H1 (cell line): ENCODE measurements at regions not wholly inside any gene's neighbourhood (a gene's known extent, or its start where the extent isn't known, plus 50 kb on each side); places are given as distances from the start of the nearest gene placed in this dataset.

Experiments used
- CTCF ChIA-PET: fragments of 300-600 bp; sonication (Branson Sonifier 250); formaldehyde crosslinking; loops from one replicate; lab custom pipeline; 2021; ENCODE audit not compliant: partially characterized antibody; lab: Charles Lee
- POLR2A ChIA-PET: fragments of 300-600 bp; sonication (Branson Sonifier 250); formaldehyde crosslinking; loops from one replicate; lab custom pipeline; 2021; ENCODE audit warnings: inconsistent platforms; ENCODE audit not compliant: partially characterized antibody; lab: Charles Lee
- DNase-seq, 2 experiments: peaks; one replicate each; pipeline versions ENCODE4 v3.0.0 to v3.0.0-alpha.2; 2010 to 2022; ENCODE audit warnings: low spot score in 2 of 2, low read depth in 1 of 2, mixed read lengths in 1 of 2
- FAIRE-seq: peaks from 2 replicates; lab custom pipeline; 2011; peaks lifted over from hg19 to GRCh38; lab: Jason Lieb, UNC
- H2AFZ ChIP-seq: 2 replicates; pipeline ENCODE4 v1.8.1; 2012; ENCODE audit warnings: low read length, inconsistent platforms
- H2AK5ac ChIP-seq: 2 replicates; pipeline ENCODE4 v1.6.1; 2013; ENCODE audit warnings: low read depth, low read length
- H2BK120ac ChIP-seq: replicated peaks from 2 replicates; pipeline ENCODE3; 2013; ENCODE audit warnings: low read depth, low read length, inconsistent platforms
- H2BK12ac ChIP-seq: 2 replicates; pipeline ENCODE4 v1.6.1; 2013; ENCODE audit warnings: low read depth, low read length
- H2BK15ac ChIP-seq: 2 replicates; pipeline ENCODE4 v1.6.1; 2013; ENCODE audit warnings: low read length
- H2BK20ac ChIP-seq: 2 replicates; pipeline ENCODE4 v1.6.1; 2013; ENCODE audit warnings: low read length
- H2BK5ac ChIP-seq: 2 replicates; pipeline ENCODE4 v1.6.1; 2013; ENCODE audit warnings: low read depth, low read length
- H3K14ac ChIP-seq: 2 replicates; pipeline ENCODE4 v1.6.1; 2013; ENCODE audit warnings: inconsistent platforms; ENCODE audit not compliant: insufficient read length
- H3K18ac ChIP-seq: 2 replicates; pipeline ENCODE4 v1.6.1; 2013; ENCODE audit warnings: low read length; ENCODE audit errors: extremely low read depth
- H3K23ac ChIP-seq: 2 replicates; pipeline ENCODE4 v1.6.1; 2013; ENCODE audit warnings: inconsistent platforms; ENCODE audit not compliant: insufficient read length
- H3K23me2 ChIP-seq: 2 replicates; pipeline ENCODE4 v1.6.1; 2013; ENCODE audit warnings: low read depth, low read length
- H3K27ac ChIP-seq: 2 replicates; pipeline ENCODE4 v1.6.1; 2011; ENCODE audit warnings: low read depth, low read length, inconsistent platforms
- H3K27me3 ChIP-seq, 4 experiments: replicated peaks in 1 of 4; 1 replicate in 1 of 4; 2 replicates in 3 of 4; pipeline versions ENCODE4 v1.6.1 to v1.8.1; 2011 to 2013; ENCODE audit warnings: low read length in 3 of 4, mild to moderate bottlenecking in 3 of 4, inconsistent platforms in 2 of 4, mixed read lengths in 2 of 4, moderate library complexity in 1 of 4; ENCODE audit not compliant: control insufficient read depth in 3 of 4, insufficient read depth in 3 of 4; ENCODE audit errors: extremely low read depth in 1 of 4
- H3K36me3 ChIP-seq, 4 experiments: 2 replicates each; pipeline versions ENCODE4 v1.6.1 to v1.8.1; 2011 to 2013; ENCODE audit warnings: mild to moderate bottlenecking in 4 of 4, low read length in 3 of 4, moderate library complexity in 2 of 4, control low read depth in 1 of 4, inconsistent platforms in 1 of 4; ENCODE audit not compliant: insufficient read depth in 4 of 4, control insufficient read depth in 2 of 4
- H3K4ac ChIP-seq: replicated peaks from 2 replicates; pipeline ENCODE3; 2013; ENCODE audit warnings: low read length, low read depth, mixed read lengths, inconsistent platforms; ENCODE audit not compliant: insufficient read length
- H3K4me1 ChIP-seq, 4 experiments: replicated peaks in 1 of 4; 1 replicate in 1 of 4; 2 replicates in 3 of 4; pipeline versions ENCODE4 v1.6.1 to v1.8.1; 2011 to 2013; ENCODE audit warnings: low read length in 3 of 4, inconsistent platforms in 2 of 4, mixed read lengths in 1 of 4; ENCODE audit not compliant: insufficient read depth in 4 of 4, control insufficient read depth in 3 of 4
- H3K4me2 ChIP-seq, 2 experiments: 2 replicates each; pipeline versions ENCODE4 v1.6.1 to v1.8.1; 2011 to 2013; ENCODE audit warnings: low read depth in 2 of 2, low read length in 2 of 2, control low read depth in 1 of 2, inconsistent platforms in 1 of 2, mild to moderate bottlenecking in 1 of 2; ENCODE audit not compliant: insufficient read depth in 1 of 2
- H3K4me3 ChIP-seq, 4 experiments: fragments of 200-600, 300-600 bp in 1 of 4; sonication (generic), shearing (Covaris generic), sonication (Bioruptor Twin) in 1 of 4; 2 replicates each; pipeline versions ENCODE4 v1.5.1 to v1.8.1; 2011 to 2016; ENCODE audit warnings: low read length in 4 of 4, low read depth in 3 of 4, control low read depth in 2 of 4, inconsistent platforms in 2 of 4, mild to moderate bottlenecking in 2 of 4, mixed read lengths in 1 of 4, moderate library complexity in 1 of 4; ENCODE audit not compliant: insufficient read depth in 2 of 4; ENCODE audit errors: extremely low read depth in 1 of 4
- H3K56ac ChIP-seq: replicated peaks from 2 replicates; pipeline ENCODE3; 2013; ENCODE audit warnings: low read depth, mild to moderate bottlenecking, mixed read lengths, low read length, inconsistent platforms; ENCODE audit not compliant: insufficient read length
- H3K79me1 ChIP-seq: 2 replicates; pipeline ENCODE4 v1.6.1; 2013; ENCODE audit warnings: low read depth, low read length, control low read depth
- H3K79me2 ChIP-seq, 2 experiments: 2 replicates each; pipeline versions ENCODE4 v1.6.1 to v1.8.1; 2012 to 2013; ENCODE audit warnings: low read length in 2 of 2, mild to moderate bottlenecking in 2 of 2, inconsistent platforms in 1 of 2; ENCODE audit not compliant: insufficient read depth in 2 of 2, control insufficient read depth in 1 of 2
- H3K9ac ChIP-seq, 4 experiments: replicated peaks in 1 of 4; 1 replicate in 1 of 4; 2 replicates in 3 of 4; pipeline versions ENCODE4 v1.6.1 to v1.8.1; 2011 to 2013; ENCODE audit warnings: low read depth in 3 of 4, low read length in 3 of 4, control low read depth in 2 of 4, mild to moderate bottlenecking in 2 of 4, moderate library complexity in 2 of 4, inconsistent platforms in 1 of 4; ENCODE audit errors: extremely low read depth in 1 of 4
- H3K9me3 ChIP-seq, 2 experiments: 2 replicates each; pipeline versions ENCODE4 v1.6.1 to v1.8.1; 2012 to 2013; ENCODE audit warnings: mild to moderate bottlenecking in 2 of 2, moderate library complexity in 2 of 2, control low read depth in 1 of 2, inconsistent platforms in 1 of 2, low read depth in 1 of 2, low read length in 1 of 2, mixed read lengths in 1 of 2; ENCODE audit not compliant: insufficient read depth in 2 of 2
- H4K20me1 ChIP-seq, 2 experiments: replicated peaks in 1 of 2; 2 replicates each; pipeline versions ENCODE3 to v1.8.1; 2011 to 2013; ENCODE audit warnings: inconsistent platforms in 2 of 2, low read length in 2 of 2, mild to moderate bottlenecking in 1 of 2; ENCODE audit not compliant: insufficient read depth in 2 of 2, control insufficient read depth in 1 of 2
- H4K5ac ChIP-seq: 2 replicates; pipeline ENCODE4 v1.6.1; 2013; ENCODE audit warnings: low read length, low read depth, mixed read lengths, inconsistent platforms; ENCODE audit not compliant: insufficient read length
- H4K8ac ChIP-seq: 2 replicates; pipeline ENCODE4 v1.8.0; 2013; ENCODE audit warnings: mild to moderate bottlenecking, moderate library complexity, low read length, inconsistent platforms; ENCODE audit not compliant: insufficient read depth; ENCODE audit errors: extremely low read depth
- H4K91ac ChIP-seq: replicated peaks from 2 replicates; pipeline ENCODE3; 2013; ENCODE audit warnings: low read length, mixed read lengths, inconsistent platforms; ENCODE audit not compliant: insufficient read length
- POLR2AphosphoS5 ChIP-seq: IDR thresholded peaks from 2 replicates; pipeline ENCODE4 v1.6.1; 2011; ENCODE audit warnings: low read depth, low read length
- SUZ12 ChIP-seq: fragments of 200-600 bp; sonication (generic); IDR thresholded peaks from 2 replicates; pipeline ENCODE4 v1.6.1; 2012; ENCODE audit warnings: mild to moderate bottlenecking, inconsistent platforms, low read length, moderate library complexity, mixed read lengths
- WGBS, 2 experiments: shearing (Covaris generic) in 1 of 2; methylation state at CpG; one replicate each; pipeline versions ENCODE4 v1.1.6 to v1.1.7; 2013 to 2015; ENCODE audit warnings: low lambda C conversion rate in 2 of 2, mixed read lengths in 2 of 2, inconsistent platforms in 1 of 2, low coverage in 1 of 2, missing lambda C conversion rate in 1 of 2; ENCODE audit not compliant: insufficient replicate concordance in 2 of 2, insufficient coverage in 1 of 2, insufficient read length in 1 of 2; ENCODE audit errors: extremely low coverage in 1 of 2, missing lambda C conversion rate in 1 of 2; 5-methylcytosine and 5-hydroxymethylcytosine counted together

DNA sequence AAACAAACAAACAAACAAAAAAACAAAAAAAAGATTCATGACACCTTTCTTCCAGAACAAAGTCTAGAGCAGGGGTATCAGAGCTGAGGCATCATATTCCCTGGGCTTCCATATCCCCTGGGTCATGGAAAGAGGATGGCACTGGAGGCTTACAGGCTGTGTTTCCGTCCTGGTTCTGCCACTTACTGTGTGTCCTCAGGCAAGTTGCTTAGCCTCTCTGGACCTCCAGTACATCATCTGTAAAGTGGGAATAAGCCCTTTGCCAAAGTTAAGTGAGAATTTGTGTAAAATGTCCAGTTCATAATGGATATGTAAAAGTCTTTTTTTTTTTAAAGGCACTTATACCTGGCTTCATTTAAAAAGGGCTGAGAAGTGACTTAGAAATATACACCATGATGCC, 62.0 kb upstream of the FAM222A start:
- WGBS, 2 experiments: 69% methylated on average over 1 of the region's 1 CpG; no CpG with 5 or more reads in 1 of the 2 experiments
- no peak overlapping the region for H4K5ac ChIP-seq
- no peak overlapping the region for H3K4me2 ChIP-seq
- no peaks in the 10 kb centered on the region; a peak in 1 of 7 replicates for H3K27me3 ChIP-seq
- no peak overlapping the region for H3K9ac ChIP-seq
- H2BK20ac ChIP-seq: no peak overlapping the region
- no peak overlapping the region for H2AFZ ChIP-seq
- no peak overlapping the region for H2BK5ac ChIP-seq
- no peak overlapping the region for H2BK12ac ChIP-seq
- no peak for DNase-seq
- ChIA-PET POLR2A (no interaction called here), CTCF (no interaction called here)
- H3K56ac ChIP-seq: no peak overlapping the region
- no peak overlapping the region for H2AK5ac ChIP-seq
- H3K18ac ChIP-seq: no peak overlapping the region
- no peaks in the 10 kb centered on the region for H3K23me2 ChIP-seq
- H3K4ac ChIP-seq: no peak overlapping the region
- H3K36me3 ChIP-seq: no peaks in the 10 kb centered on the region
- no peak overlapping the region for H4K91ac ChIP-seq
- H3K79me1 ChIP-seq: no peaks in the 10 kb centered on the region
- no peaks in the 10 kb centered on the region for H3K9me3 ChIP-seq
- H3K79me2 ChIP-seq: no peaks in the 10 kb centered on the region
- H3K27ac ChIP-seq: no peak overlapping the region
- no peaks in the 10 kb centered on the region for H4K20me1 ChIP-seq
- H3K4me1 ChIP-seq: peaks cover 0 to 5% (median 0%) of the 10 kb centered on the region in 4 experiments; a peak in 1 of 7 replicates
- H2BK15ac ChIP-seq: no peak overlapping the region
- H2BK120ac ChIP-seq: no peak overlapping the region
- no peak overlapping the region for H4K8ac ChIP-seq
- no peak overlapping the region for H3K23ac ChIP-seq
- no peak overlapping the region for H3K4me3 ChIP-seq
- no peak overlapping the region for H3K14ac ChIP-seq
- no peak for FAIRE-seq
- TF ChIP-seq SUZ12 (no peak), POLR2AphosphoS5 (no peak)
